22Rv1 (cell line): ENCODE measurements at regions not wholly inside any gene's neighbourhood (a gene's known extent, or its start where the extent isn't known, plus 50 kb on each side); places are given as distances from the start of the nearest gene placed in this dataset.

Source experiments
- ZFX ChIP-seq: fragments of 450-650 bp; IDR thresholded peaks from 2 replicates; pipeline ENCODE4 v1.6.1; 2017; ENCODE audit warnings: antibody characterized with exemption, borderline replicate concordance
- TF ChIP-seq, protein P1 (sequence below): fragments of 450-650 bp; IDR thresholded peaks from 2 replicates; pipeline ENCODE4 v1.5.1; 2017; ENCODE audit warnings: mild to moderate bottlenecking

DNA sequence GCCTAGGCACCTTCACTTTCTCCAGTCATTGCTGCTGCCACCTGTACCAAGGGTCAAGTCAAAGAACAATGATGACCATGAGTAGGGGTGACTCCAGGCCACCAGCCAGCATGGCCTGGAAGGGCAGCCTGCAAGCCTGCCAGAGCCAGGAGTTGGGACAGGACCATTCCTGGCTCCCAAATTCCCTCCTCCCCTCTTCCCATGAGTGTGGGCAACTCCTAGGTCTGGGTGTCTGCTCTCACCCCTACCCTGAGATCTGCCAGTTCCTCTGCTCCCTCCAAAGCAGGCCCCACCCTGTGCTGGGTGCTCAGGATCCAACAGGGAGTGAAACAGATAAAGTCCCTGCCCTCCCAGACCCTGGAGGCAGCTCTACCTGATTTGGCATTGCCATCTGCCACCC is 125.8 kb upstream of the NANOS1 start:
- TF ChIP-seq, protein P1, sequence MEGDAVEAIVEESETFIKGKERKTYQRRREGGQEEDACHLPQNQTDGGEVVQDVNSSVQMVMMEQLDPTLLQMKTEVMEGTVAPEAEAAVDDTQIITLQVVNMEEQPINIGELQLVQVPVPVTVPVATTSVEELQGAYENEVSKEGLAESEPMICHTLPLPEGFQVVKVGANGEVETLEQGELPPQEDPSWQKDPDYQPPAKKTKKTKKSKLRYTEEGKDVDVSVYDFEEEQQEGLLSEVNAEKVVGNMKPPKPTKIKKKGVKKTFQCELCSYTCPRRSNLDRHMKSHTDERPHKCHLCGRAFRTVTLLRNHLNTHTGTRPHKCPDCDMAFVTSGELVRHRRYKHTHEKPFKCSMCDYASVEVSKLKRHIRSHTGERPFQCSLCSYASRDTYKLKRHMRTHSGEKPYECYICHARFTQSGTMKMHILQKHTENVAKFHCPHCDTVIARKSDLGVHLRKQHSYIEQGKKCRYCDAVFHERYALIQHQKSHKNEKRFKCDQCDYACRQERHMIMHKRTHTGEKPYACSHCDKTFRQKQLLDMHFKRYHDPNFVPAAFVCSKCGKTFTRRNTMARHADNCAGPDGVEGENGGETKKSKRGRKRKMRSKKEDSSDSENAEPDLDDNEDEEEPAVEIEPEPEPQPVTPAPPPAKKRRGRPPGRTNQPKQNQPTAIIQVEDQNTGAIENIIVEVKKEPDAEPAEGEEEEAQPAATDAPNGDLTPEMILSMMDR: no peak
- no peak for TF ChIP-seq ZFX
